Cardiac fibroblast (primary cell): ENCODE measurements at regions not wholly inside any gene's neighbourhood (a gene's known extent, or its start where the extent isn't known, plus 50 kb on each side); places are given as distances from the start of the nearest gene placed in this dataset.

Experiments used
- DNase-seq, 2 donors: peaks; one replicate each; pipeline versions ENCODE4 v3.0.0 to v3.0.0-alpha.2; 2010; ENCODE audit warnings: low read depth in 2 of 2
- H3K4me3 ChIP-seq, 2 donors: replicated peaks in 1 of 2; 1 replicate in 1 of 2; 2 replicates in 1 of 2; pipeline ENCODE4 v1.5.1; 2011; ENCODE audit warnings: low read depth in 2 of 2, low read length in 2 of 2, mild to moderate bottlenecking in 2 of 2, moderate library complexity in 1 of 2
- TF ChIP-seq, protein P1 (sequence below): IDR thresholded peaks from one replicate; pipeline ENCODE4 v1.5.1; 2011; ENCODE audit warnings: low read depth, mild to moderate bottlenecking, low read length, inconsistent platforms

DNA sequence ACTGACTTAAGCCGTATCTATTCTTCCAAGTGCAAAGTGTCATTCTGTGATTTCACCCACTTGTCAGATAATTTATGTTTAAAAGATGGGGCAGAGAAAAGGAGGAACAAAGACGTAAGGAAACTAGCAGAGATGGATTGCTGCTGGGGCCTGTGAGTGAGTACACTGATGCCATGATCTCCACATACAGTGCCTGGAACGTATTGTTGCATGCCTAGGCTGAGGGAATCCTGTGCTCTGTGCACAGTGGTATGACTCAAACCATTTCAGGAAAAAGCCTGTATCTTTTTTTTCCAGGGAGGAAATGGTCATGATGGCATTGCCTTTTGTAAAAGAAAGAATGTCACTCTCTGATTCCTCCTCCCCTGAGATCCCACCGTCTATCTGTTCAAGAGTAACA, 359.5 kb upstream of the ADAMTS16 start:
- no peak overlapping the region for H3K4me3 ChIP-seq
- no peak for DNase-seq
- TF ChIP-seq, protein P1, sequence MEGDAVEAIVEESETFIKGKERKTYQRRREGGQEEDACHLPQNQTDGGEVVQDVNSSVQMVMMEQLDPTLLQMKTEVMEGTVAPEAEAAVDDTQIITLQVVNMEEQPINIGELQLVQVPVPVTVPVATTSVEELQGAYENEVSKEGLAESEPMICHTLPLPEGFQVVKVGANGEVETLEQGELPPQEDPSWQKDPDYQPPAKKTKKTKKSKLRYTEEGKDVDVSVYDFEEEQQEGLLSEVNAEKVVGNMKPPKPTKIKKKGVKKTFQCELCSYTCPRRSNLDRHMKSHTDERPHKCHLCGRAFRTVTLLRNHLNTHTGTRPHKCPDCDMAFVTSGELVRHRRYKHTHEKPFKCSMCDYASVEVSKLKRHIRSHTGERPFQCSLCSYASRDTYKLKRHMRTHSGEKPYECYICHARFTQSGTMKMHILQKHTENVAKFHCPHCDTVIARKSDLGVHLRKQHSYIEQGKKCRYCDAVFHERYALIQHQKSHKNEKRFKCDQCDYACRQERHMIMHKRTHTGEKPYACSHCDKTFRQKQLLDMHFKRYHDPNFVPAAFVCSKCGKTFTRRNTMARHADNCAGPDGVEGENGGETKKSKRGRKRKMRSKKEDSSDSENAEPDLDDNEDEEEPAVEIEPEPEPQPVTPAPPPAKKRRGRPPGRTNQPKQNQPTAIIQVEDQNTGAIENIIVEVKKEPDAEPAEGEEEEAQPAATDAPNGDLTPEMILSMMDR = no peak

DNA sequence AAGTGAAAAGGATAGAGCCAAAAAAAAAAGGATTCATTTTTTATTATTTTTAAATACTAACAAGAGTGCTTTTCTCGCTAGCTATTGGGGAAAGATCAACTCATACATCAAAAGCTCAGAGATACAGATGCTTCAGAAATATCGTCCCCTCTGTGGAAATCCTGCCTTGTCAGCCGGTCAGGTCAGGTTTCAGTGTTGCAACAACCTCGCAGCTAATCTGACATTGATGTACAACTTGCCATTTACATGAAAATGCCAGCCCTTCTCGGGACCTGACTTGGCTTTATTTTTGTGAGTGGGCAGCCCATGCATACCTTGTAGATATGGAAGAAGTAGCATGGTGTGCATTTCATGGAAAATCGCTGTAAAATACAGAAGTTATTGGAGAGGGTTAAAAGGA, 358.8 kb upstream of the ADAMTS16 start:
- no peak overlapping the region for H3K4me3 ChIP-seq
- DNase-seq = no peak
- TF ChIP-seq, protein P1 = no peak

DNA sequence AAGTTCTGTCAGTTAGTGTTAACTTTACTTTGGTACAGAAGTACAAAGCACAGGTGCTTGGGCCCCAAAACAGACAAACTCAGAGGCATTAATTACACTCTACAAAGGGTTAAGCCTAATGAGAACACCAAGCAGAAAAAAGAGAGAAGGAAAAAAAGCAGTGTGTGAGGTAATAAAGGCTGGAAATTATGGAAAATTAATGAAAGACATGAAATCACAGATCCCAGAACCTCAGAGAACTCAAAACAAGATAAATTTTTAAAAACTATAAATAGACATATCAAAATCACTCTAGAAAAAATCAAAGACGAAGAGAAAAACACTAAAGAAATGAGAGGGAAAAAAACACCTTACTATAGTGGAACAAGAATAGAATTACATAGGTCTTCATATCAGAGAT, 354.2 kb upstream of the ADAMTS16 start:
- no peak overlapping the region for H3K4me3 ChIP-seq
- TF ChIP-seq, protein P1 = no peak
- DNase-seq = no peak

DNA sequence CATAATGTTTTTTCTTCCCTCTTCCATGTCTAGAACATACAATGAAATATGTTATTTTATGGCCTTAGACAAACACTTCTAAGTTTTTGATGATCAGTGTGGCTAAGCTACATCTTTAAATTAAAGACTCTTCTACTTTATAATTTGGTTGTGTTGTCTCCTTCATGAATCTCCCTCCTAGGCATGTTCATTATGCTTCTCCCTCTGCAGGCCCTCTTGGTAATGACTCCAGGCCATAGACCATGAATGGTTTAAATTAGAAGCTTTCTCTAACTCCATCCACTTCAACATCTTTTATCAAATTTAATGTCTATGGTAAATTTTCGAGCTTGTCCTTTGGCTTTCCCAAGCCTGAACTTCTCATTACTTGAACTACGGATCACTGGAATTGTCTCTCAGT, 342.7 kb upstream of the ADAMTS16 start:
- no peak for DNase-seq
- H3K4me3 ChIP-seq = no peak overlapping the region
- TF ChIP-seq, protein P1 = no peak

DNA sequence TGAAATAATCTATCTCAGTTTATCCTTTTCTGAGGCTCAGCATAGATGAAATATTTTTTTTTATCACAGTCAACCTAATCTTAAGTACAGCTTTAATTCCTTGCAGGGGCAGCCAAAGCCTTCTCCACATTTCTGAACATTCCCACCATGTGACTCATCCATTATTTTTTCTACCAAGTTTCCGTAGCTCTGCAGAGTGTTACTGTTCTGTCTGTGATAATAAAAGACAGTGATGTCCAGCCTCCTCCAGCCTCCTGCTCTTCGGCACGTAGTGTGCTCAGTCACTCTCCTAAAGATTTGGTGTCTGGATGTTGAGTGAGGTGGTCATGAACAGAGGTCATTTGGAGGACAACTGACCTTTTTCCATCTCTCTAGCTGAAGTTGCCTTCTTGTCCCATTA, 338.1 kb upstream of the ADAMTS16 start:
- TF ChIP-seq, protein P1 = no peak
- peak in 1 of 2 donors; percentile 2 for DNase-seq
- no peak overlapping the region for H3K4me3 ChIP-seq

DNA sequence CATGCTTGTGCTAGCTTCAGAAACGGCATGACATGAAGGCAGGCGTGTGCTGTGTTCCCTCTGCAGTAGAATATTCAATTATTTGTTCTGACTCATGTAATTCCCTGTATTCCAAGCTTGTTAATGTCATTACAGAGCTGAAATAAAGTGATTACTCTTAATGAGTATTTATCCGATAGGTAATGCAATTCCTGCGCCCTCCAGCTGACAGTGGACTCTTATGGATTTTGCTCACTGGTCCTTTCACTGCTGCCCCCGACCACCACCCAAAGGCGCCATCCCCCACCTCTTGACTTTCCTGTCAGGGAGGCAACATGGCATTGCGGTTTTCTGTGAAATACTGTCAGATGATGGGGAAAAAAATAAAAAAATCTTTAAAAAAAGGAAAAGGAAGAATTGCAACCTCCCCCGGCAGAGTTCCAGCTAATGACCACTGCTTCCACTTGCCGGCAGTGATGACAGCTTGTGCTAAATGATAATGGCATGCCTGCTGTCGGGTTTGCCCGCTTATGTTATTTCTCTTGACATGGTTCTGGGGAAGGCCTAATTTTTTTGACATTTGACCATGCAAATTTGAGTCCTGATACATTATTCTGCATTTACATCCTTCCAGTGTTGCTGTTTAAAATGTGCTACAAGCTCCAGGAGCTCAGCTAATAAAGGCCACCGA, 335.3 kb upstream of the ADAMTS16 start:
- TF ChIP-seq, protein P1 = no peak
- no peak overlapping the region for H3K4me3 ChIP-seq
- DNase-seq = no peak

DNA sequence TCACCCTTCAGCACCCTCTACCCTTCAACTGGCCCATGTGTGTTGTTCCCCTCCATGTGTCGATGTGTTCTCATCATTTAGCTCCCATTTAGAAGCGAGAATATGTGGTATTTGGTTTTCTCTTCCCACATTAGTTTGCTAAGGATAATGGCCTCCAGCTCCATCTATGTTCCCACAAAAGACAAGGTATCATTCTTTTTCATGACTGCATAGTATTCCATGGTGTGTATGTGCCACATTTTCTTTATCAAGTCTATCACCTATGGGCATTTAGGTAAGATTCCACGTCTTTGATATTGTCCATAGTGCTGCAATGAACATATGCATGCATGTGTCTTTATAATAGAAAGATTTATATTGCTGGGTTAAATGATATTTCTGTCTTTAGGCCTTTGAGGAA, 325.1 kb upstream of the ADAMTS16 start:
- TF ChIP-seq, protein P1 = no peak
- H3K4me3 ChIP-seq = no peak overlapping the region
- no peak for DNase-seq
